Loucy (cell line): ENCODE measurements at regions not wholly inside any gene's neighbourhood (a gene's known extent, or its start where the extent isn't known, plus 50 kb on each side); places are given as distances from the start of the nearest gene placed in this dataset.

Experiments
- H2AFZ ChIP-seq: fragments of 200-600 bp; sonication (generic); 2 replicates; pipeline ENCODE4 v1.6.0; 2016; ENCODE audit warnings: antibody characterized with exemption, mild to moderate bottlenecking, low read length, moderate library complexity
- H3F3A ChIP-seq: fragments of 200-600 bp; 2 replicates; pipeline ENCODE4 v1.6.0; 2016; ENCODE audit warnings: antibody characterized with exemption, low read depth, mild to moderate bottlenecking
- H3K27me3 ChIP-seq: fragments of 200-600 bp; sonication (generic); 2 replicates; pipeline ENCODE4 v1.6.1; 2014; ENCODE audit warnings: low read length, mild to moderate bottlenecking; ENCODE audit not compliant: insufficient read depth, poor library complexity, severe bottlenecking
- H3K36me3 ChIP-seq: fragments of 200-600 bp; sonication (generic); 2 replicates; pipeline ENCODE4 v1.6.1; 2016; ENCODE audit warnings: low read length; ENCODE audit not compliant: insufficient read depth
- H3K4me1 ChIP-seq: fragments of 200-600 bp; sonication (generic); 2 replicates; pipeline ENCODE4 v1.5.1; 2014; ENCODE audit warnings: low read length, mild to moderate bottlenecking; ENCODE audit not compliant: insufficient read depth, poor library complexity, severe bottlenecking
- H3K4me2 ChIP-seq: fragments of 200-600 bp; sonication (generic); 2 replicates; pipeline ENCODE4 v1.6.0; 2014; ENCODE audit warnings: antibody characterized with exemption, low read length, low read depth, mild to moderate bottlenecking; ENCODE audit not compliant: poor library complexity, severe bottlenecking
- H3K4me3 ChIP-seq: fragments of 200-600 bp; sonication (generic); 2 replicates; pipeline ENCODE4 v1.5.1; 2014; ENCODE audit warnings: low read length, mild to moderate bottlenecking, mixed read lengths; ENCODE audit not compliant: poor library complexity, severe bottlenecking
- H3K79me2 ChIP-seq: fragments of 200-600 bp; sonication (generic); 2 replicates; pipeline ENCODE4 v1.6.1; 2014; ENCODE audit warnings: low read length; ENCODE audit not compliant: insufficient read depth
- H3K9ac ChIP-seq: fragments of 200-600 bp; sonication (generic); 2 replicates; pipeline ENCODE4 v1.6.0; 2014; ENCODE audit warnings: mild to moderate bottlenecking, low read depth, low read length, moderate library complexity; ENCODE audit not compliant: poor library complexity, severe bottlenecking
- H3K9me2 ChIP-seq: fragments of 200-600 bp; sonication (generic); replicated peaks from 2 replicates; pipeline ENCODE4 v1.6.1; 2016; ENCODE audit warnings: low read depth, low read length, mixed read lengths
- H3K9me3 ChIP-seq: fragments of 200-600 bp; sonication (generic); 2 replicates; pipeline ENCODE4 v1.6.1; 2014; ENCODE audit warnings: mild to moderate bottlenecking, antibody characterized with exemption, low read length, low read depth; ENCODE audit not compliant: insufficient read depth
- H4K20me1 ChIP-seq: fragments of 200-600 bp; sonication (generic); 2 replicates; pipeline ENCODE4 v1.6.0; 2014; ENCODE audit warnings: antibody characterized with exemption, low read length, mild to moderate bottlenecking; ENCODE audit not compliant: insufficient read depth, poor library complexity, severe bottlenecking
- CTCF ChIP-seq: fragments of 200-600 bp; sonication (generic); conservative IDR thresholded peaks from 2 replicates; pipeline ENCODE4 v1.5.1; 2014; ENCODE audit warnings: mild to moderate bottlenecking, antibody characterized with exemption, low read length
- EZH2phosphoT487 ChIP-seq: fragments of 200-600 bp; IDR thresholded peaks from 2 replicates; pipeline ENCODE4 v1.6.1; 2018; ENCODE audit warnings: antibody characterized with exemption, mild to moderate bottlenecking, moderate library complexity, borderline replicate concordance

GRCh38 chr15:61522411-61522810 is 293.3 kb upstream of the RORA start:
- H2AFZ ChIP-seq = no peak overlapping the region
- H3K4me2 ChIP-seq = no peak overlapping the region
- no peaks in the 10 kb centered on the region for H3F3A ChIP-seq
- no peaks in the 10 kb centered on the region for H3K79me2 ChIP-seq
- H3K9ac ChIP-seq = no peak overlapping the region
- TF ChIP-seq CTCF = no peak
- TF ChIP-seq EZH2phosphoT487 = no peak
- H3K4me1 ChIP-seq = peaks cover 10% of the 10 kb centered on the region
- H3K27me3 ChIP-seq = no peaks in the 10 kb centered on the region
- no peaks in the 10 kb centered on the region for H3K9me3 ChIP-seq
- H3K9me2 ChIP-seq = no peaks in the 10 kb centered on the region
- no peak overlapping the region for H3K4me3 ChIP-seq
- no peaks in the 10 kb centered on the region for H4K20me1 ChIP-seq
- H3K36me3 ChIP-seq = no peaks in the 10 kb centered on the region

- Histone ChIP-seq H3F3A (no peaks in the 10 kb centered on the region), H4K20me1 (no peaks in the 10 kb centered on the region), H3K4me1 (peaks cover 10% of the 10 kb centered on the region), H3K27me3 (no peaks in the 10 kb centered on the region), H3K9ac (no peak overlapping the region), H3K9me3 (no peaks in the 10 kb centered on the region), H3K4me2 (no peak overlapping the region), H3K4me3 (no peak overlapping the region), H3K9me2 (no peaks in the 10 kb centered on the region), H3K36me3 (no peaks in the 10 kb centered on the region), H3K79me2 (no peaks in the 10 kb centered on the region), H2AFZ (no peak overlapping the region)
- TF ChIP-seq EZH2phosphoT487 = no peak
- TF ChIP-seq CTCF = no peak
Observed at GRCh38 chr15:61521953-61522352, 292.9 kb upstream of the RORA start.

GRCh38 chr15:61519296-61519695 is 290.2 kb upstream of the RORA start:
- Histone ChIP-seq H3K4me1 (peaks cover 4% of the 10 kb centered on the region), H3K4me3 (no peak overlapping the region), H3K36me3 (no peaks in the 10 kb centered on the region), H3K9me3 (no peaks in the 10 kb centered on the region), H3K9ac (no peak overlapping the region), H3F3A (no peaks in the 10 kb centered on the region), H3K79me2 (no peaks in the 10 kb centered on the region), H2AFZ (no peak overlapping the region), H3K27me3 (no peaks in the 10 kb centered on the region), H4K20me1 (no peaks in the 10 kb centered on the region), H3K9me2 (no peaks in the 10 kb centered on the region), H3K4me2 (no peak overlapping the region)
- TF ChIP-seq CTCF = no peak
- no peak for TF ChIP-seq EZH2phosphoT487
